Inflammatory macrophage (primary cell): ENCODE measurements at regions not wholly inside any gene's neighbourhood (a gene's known extent, or its start where the extent isn't known, plus 50 kb on each side); places are given as distances from the start of the nearest gene placed in this dataset.
"Not testable (repeated sequence)": the region's sequence is repeated elsewhere in the genome, so short reads cannot be mapped to it uniquely, and the experiment has no call there.

Experiments used
- DNase-seq, 2 donors: peaks; one replicate each; pipeline ENCODE4 v3.0.0-alpha.2; 2020 to 2022

- DNase-seq: no peak
Observed at GRCh38 chr11:37259734-37260133, 661.7 kb upstream of the RAG2 start.

- no peak for DNase-seq
Observed at GRCh38 chr11:37248145-37248544, 650.1 kb upstream of the RAG2 start.

DNA sequence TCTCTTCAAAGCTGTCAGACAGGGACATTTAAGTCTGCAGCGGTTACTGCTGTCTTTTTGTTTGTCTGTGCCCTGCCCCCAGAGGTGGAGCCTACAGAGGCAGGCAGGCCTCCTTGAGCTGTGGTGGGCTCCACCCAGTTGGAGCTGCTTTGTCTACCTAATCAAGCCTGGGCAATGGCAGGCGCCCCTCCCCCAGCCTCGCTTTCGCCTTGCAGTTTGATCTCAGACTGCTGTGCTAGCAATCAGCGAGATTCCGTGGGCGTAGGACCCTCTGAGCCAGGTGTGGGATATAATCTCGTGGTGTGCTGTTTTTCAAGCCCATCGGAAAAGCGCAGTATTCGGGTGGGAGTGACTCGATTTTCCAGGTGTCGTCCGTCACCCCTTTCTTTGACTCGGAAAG lies 648.1 kb upstream of the RAG2 start:
- DNase-seq: not testable (repeated sequence)

GRCh38 chr11:37230865-37231264 lies 632.8 kb upstream of the RAG2 start:
- DNase-seq: no peak

- no peak for DNase-seq
Observed at GRCh38 chr11:37223962-37224361, 625.9 kb upstream of the RAG2 start.

DNA sequence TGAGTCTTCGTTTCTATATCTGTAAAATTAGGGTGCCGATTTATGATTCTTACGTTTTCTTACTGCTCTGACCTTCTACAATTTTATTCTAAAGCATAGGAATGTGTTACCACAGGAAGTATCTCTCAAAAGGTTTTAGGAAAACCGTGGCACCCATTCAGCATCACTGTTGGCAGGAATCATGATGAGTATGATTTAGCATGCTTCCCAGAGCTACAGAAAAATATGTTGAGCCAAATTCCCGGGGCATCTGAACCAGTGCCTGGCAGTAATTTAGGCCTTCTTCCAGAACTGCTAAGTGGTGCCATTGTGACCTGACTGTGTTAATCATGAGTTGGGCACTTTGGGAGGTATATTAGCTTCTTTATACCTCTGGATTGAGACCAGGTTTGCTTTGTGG lies 605.0 kb upstream of the RAG2 start:
- no peak for DNase-seq

- no peak for DNase-seq
Observed at GRCh38 chr11:37199082-37199481, 601.0 kb upstream of the RAG2 start.

DNA sequence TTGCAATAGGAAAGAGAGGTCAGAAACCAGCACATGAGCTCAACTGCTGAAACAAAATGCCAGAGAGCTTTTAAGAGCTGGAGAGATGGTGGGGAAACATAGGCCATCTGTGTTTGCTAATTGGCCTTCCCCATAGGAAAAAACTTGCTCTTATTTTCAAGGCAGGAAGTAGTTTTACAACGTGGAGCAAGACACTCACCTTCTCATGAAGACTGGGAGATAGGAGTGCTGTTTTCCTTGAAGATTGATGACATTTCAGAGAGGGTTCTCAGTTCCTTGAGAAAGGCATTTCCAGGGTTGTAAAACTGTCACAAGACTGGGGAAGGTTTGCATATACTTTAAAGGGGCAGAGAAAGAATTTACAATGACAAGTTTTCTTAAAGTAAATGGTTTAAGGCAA lies 586.3 kb upstream of the RAG2 start:
- DNase-seq: no peak

DNA sequence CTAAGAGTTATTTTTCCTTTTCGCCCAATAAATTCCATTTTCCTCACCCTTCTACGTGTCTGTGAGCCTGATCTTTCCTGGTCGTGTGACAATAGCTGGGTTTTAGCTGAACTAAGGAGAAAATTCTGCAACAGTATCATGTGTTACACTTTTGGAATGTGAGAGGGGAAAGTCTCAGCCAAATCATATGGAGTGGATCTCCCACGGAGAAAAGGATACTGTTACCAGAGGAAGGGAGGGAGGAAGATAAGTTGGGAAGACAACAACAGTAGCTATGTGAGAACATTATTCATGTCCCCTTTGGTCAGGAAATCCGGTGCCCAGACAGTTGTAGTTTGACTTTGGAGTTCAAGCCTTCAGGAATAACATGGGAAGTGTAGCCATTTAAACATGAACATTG lies 584.0 kb upstream of the RAG2 start:
- no peak for DNase-seq

DNA sequence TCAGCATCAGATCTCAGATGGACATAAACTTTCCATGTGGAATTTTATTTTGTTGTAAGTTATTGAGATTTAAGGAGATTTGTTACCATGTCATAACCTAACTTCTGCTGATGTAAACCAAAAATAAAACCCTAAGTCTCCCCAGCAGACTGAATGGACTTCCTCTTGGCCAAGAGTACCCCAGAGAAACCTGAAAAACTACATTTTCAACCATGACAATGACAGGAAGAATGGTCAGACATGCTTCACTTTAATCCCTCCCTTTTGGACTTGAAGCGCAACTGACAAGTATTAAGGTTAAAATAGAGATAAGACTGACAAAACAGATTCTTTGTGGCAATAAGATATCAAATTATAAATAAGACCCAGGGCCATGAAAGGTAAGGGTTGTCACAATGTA lies 579.7 kb upstream of the RAG2 start:
- no peak for DNase-seq

GRCh38 chr11:37171451-37171850 lies 573.4 kb upstream of the RAG2 start:
- no peak for DNase-seq

DNA sequence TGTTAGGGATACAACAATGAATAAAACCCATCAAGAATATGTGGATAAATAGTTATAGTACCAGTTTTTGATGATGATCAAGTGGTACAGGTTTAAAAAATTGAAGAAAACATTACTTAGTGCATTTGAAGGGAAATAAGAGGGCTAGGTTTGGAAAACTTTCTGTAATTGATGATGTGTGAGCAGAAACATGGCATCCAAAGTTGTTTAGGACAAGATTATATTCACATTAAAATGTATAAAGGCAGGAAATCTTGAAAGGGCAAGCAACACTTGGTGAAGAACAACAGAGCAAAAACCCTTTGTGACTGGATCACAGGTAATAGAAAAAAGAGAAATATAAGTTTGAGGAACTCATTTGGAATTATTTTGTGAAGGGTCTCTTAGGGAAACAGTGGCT lies 572.3 kb upstream of the RAG2 start:
- no peak for DNase-seq

DNA sequence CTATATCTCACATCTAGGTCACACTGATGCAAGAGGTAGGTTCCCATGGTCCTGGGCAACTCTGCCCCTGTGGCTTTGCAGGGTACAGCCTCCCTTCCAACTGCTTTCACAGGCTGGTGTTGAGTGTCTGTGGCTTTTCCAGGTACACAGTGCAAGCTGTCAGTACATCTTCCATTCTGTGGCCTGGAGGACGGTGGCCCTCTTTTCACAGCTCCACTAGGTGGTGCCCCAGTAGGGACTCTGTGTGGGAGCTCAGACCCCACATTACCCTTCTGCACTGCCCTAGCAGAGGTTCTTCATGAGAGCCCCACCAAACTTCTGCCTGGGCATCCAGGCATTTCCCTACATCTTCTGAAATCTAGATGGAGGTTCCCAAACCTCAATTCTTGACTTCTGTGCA lies 547.4 kb upstream of the RAG2 start:
- not testable (repeated sequence) for DNase-seq

- DNase-seq: no peak
Observed at GRCh38 chr11:37142591-37142990, 544.6 kb upstream of the RAG2 start.

DNA sequence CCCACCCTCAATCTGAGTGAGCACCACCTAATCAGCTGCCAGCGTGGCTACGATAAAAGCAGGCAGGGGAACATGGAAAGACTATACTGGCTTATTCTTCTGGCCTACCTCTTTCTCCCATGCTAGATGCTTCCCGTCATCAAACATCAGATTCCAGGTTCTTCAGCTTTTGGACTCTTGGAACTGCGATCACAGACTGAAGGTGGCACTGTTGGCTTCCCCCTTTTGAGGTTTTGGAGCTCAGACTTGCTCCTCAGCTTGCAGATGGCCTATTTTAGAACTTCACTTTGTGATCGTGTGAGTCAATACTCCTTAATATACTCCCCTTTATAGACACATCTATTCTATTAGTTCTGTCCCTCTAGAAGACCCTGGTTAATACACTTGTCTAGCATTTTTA lies 543.7 kb upstream of the RAG2 start:
- DNase-seq: no peak

DNA sequence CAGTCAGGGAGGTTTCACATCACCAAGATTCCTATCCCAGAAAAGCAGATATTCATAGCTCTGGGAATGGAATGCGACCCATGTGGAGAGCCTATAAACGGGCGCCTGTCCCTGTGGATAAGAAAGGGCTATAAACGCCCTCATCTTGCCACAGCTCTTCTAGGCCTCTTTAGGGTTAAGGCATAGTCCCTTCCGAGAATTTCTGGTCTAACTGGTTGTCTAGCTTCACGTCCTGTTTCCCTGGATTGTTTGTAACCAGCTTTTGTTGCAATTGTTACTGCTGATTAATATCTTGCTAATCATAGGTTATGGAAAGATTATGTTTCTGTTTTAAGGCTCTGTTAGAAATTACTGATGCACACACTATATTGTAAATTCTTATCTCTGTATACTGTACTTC lies 537.6 kb upstream of the RAG2 start:
- DNase-seq: not testable (repeated sequence)

- no peak for DNase-seq
Observed at GRCh38 chr11:37134637-37135036, 536.6 kb upstream of the RAG2 start.

DNA sequence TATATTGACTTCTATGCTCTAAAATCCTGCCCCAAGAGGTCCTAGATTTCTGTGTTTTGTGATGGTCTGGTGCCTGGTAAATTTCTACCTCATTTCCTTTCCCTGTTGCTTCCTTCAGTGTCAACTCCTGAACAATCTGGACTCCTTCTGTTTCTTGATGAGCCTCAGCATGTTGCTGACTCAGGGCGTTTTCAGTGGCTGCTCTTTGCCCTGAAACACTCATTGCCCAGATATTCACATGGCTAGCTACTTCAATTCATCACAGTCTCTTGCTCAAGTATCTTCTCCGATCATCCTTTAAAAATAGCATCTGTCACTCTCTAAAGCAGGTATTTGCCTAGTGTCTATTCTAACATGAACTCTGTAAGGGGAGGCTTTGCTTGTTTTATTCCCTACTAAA lies 526.3 kb upstream of the RAG2 start:
- DNase-seq: no peak

DNA sequence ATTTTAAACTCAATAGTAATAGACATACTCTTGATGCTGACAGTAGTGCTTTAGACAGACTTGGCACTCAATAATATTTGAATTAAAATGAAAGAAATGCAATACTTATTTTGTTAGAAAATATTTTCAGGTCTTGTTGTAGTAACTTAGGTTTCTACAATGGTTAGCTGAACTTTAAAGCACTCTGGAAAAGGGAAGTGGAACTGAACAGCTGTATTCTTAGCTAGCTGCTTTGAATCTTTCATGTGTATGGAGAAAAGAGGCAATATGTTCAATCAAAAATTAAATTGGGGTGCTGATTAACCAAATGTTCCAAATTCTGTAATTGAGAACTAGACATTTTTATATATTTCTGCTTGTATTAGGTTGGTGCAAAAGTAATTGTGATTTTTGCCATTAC lies 517.9 kb upstream of the RAG2 start:
- DNase-seq: no peak

DNA sequence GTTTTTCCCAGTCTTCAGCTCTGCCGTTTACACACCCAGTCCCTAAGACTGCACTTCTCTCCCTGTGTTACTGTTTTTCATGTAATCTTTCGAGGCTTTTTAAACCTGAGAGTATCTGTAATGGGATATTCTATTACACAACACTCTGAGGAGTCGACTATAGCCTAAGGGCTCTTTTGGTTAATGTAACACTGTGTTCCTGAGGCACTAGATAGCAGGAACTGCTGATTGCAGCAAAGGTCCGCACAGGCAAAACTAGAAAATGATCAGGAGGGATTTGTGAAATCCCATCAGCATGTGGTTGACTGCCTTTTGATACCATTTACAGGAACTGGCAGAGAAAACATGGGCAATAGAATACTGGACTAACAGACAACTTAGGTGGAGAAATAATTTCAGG lies 512.3 kb upstream of the RAG2 start:
- DNase-seq: no peak

- no peak for DNase-seq
Observed at GRCh38 chr11:37109286-37109585, 511.2 kb upstream of the RAG2 start.

DNA sequence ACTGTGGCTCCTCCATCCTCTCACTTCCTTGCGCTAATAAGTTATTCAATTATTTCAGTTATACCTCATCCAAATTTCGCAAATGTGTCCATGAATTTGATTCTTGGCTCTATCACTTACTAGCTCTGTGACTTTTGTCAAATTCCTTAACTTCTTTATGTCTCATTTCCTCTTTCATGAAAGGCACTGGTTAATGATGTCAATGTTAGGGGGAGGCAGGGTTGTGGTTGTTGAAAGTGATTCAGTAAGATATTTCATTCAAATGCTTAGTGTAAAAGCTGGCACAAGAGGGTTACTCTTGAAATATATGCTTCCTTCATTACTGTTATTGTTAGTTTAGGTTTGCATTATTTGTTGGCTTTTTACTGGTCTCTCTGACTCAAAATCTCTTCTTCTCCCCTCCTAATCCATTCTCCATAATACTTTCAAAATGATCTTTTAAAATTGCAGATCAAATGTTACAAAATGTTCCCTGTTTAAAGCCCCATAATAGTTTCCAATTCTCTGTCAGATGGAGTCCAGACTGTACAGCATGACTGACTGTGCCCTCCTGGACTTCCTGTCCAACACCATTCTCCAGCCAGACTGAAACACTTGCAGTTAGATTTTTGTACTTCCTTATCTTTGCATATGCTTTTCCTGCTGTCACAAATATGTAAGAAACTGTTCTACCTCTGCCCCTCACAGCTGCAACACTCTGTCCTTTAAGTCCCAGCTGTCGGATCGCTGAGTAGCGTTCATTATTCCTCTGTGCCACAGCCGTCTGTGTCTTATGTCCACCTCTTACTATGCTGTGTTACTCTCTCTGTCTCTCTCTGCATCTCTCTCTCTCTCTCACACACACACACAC lies 510.6 kb upstream of the RAG2 start:
- DNase-seq: no peak

GRCh38 chr11:37107831-37108230 lies 509.8 kb upstream of the RAG2 start:
- no peak for DNase-seq

DNA sequence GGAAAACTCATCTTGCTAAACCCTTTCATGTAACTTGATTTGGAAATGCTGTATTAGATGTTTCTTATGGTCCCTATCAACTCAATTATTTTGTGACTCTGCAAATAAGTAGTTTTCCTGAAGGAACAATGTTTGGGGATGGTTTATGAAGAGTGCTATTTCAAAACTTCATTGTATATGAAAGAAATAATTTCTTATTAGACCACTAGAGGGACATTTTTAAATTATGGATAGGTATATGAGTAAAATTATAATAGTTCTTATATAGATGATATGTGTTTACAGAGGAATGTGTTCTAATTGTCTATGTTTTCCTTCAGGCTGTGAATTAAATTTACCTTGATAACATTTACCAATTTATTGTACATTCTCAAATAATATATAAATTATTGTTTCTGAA lies 509.4 kb upstream of the RAG2 start:
- DNase-seq: no peak

- DNase-seq: no peak
Observed at GRCh38 chr11:37105427-37105826, 507.4 kb upstream of the RAG2 start.
